NOMO-1 treated with DMSO at 0.1 percent for 48 hours (cell line): ENCODE measurements at regions not wholly inside any gene's neighbourhood (a gene's known extent, or its start where the extent isn't known, plus 50 kb on each side); places are given as distances from the start of the nearest gene placed in this dataset.

Source experiments
- DNase-seq: peaks from one replicate; lab custom pipeline; 2025; ENCODE audit not compliant: unreplicated experiment; lab: John Stamatoyannopoulos, UW

GRCh38 chr22:27635435-27635834, 166.1 kb downstream of the MN1 start:
- no peak for DNase-seq

GRCh38 chr22:27635852-27636251, 165.7 kb downstream of the MN1 start:
- DNase-seq: no peak

GRCh38 chr22:27636716-27637508, 164.6 kb downstream of the MN1 start:
- no peak for DNase-seq

- no peak for DNase-seq
Measured at GRCh38 chr22:27637604-27638003, 164.0 kb downstream of the MN1 start.

GRCh38 chr22:27638329-27639233, 163.0 kb downstream of the MN1 start:
- no peak for DNase-seq

GRCh38 chr22:27639248-27640086, 162.1 kb downstream of the MN1 start:
- DNase-seq: no peak

- DNase-seq: no peak
Measured at GRCh38 chr22:27641049-27641795, 160.3 kb downstream of the MN1 start.

GRCh38 chr22:27642104-27642800, 159.3 kb downstream of the MN1 start:
- DNase-seq: no peak

GRCh38 chr22:27643907-27644306, 157.6 kb downstream of the MN1 start:
- no peak for DNase-seq

- DNase-seq: no peak
Measured at GRCh38 chr22:27644566-27644965, 157.0 kb downstream of the MN1 start.

GRCh38 chr22:27647540-27647939, 154.0 kb downstream of the MN1 start:
- no peak for DNase-seq

- DNase-seq: no peak
Measured at GRCh38 chr22:27648074-27648473, 153.5 kb downstream of the MN1 start.

- DNase-seq: no peak
Measured at GRCh38 chr22:27648853-27649252, 152.7 kb downstream of the MN1 start.

GRCh38 chr22:27650572-27650971, 151.0 kb downstream of the MN1 start:
- DNase-seq: no peak

- no peak for DNase-seq
Measured at GRCh38 chr22:27650985-27651384, 150.6 kb downstream of the MN1 start.

- DNase-seq: no peak
Measured at GRCh38 chr22:27651486-27651885, 150.1 kb downstream of the MN1 start.

GRCh38 chr22:27654546-27655445, 146.8 kb downstream of the MN1 start:
- no peak for DNase-seq

- no peak for DNase-seq
Measured at GRCh38 chr22:27655582-27656185, 145.9 kb downstream of the MN1 start.
